ENCODE measurements at regions not wholly inside any gene's neighbourhood (a gene's known extent, or its start where the extent isn't known, plus 50 kb on each side); places are given as distances from the start of the nearest gene placed in this dataset.
"Not testable (repeated sequence)": the region's sequence is repeated elsewhere in the genome, so short reads cannot be mapped to it uniquely, and the experiment has no call there.

- no peaks in the 10 kb centered on the region for H3K36me3 ChIP-seq (replicated peaks; ENCODE audit: insufficient read depth, low read depth)
- H3K9me2 ChIP-seq (replicated peaks; ENCODE audit: insufficient read depth): no peaks in the 10 kb centered on the region
- H3K27ac ChIP-seq: no peak overlapping the region
- no peaks in the 10 kb centered on the region for H4K20me1 ChIP-seq (ENCODE audit: insufficient read depth, poor library complexity, severe bottlenecking)
- 11% methylated on average over 5 of the region's 5 CpGs for WGBS (ENCODE audit: low lambda C conversion rate, missing lambda C conversion rate)
- no peak overlapping the region for H3K4me2 ChIP-seq
- no peak overlapping the region for H3K4me3 ChIP-seq
- DNase-seq (ENCODE audit: low spot score): peak; percentile 75
- H3K4me1 ChIP-seq (ENCODE audit: insufficient read depth): no peaks in the 10 kb centered on the region
- no peaks in the 10 kb centered on the region for H3K27me3 ChIP-seq
- no peak overlapping the region for H2AFZ ChIP-seq
- no peaks in the 10 kb centered on the region for H3K79me2 ChIP-seq
- H3K9me3 ChIP-seq (ENCODE audit: low read depth): no peaks in the 10 kb centered on the region
- TF ChIP-seq EZH2 (IDR thresholded peaks at IDR 0.05; ENCODE audit: borderline replicate concordance): no peak
- TF ChIP-seq CTCF (IDR thresholded peaks at IDR 0.05; ENCODE audit: poor library complexity): peak; percentile 63
- no peak for TF ChIP-seq EZH2phosphoT487 (IDR thresholded peaks at IDR 0.05; ENCODE audit: low read depth, severe bottlenecking, unreplicated experiment)
Observed at GRCh38 chr5:174581479-174581878, 142.9 kb upstream of the MSX2 start.

- Histone ChIP-seq H3K9me3 (ENCODE audit: low read depth) (no peaks in the 10 kb centered on the region), H3K27ac (no peak overlapping the region), H3K9me2 (replicated peaks; ENCODE audit: insufficient read depth) (no peaks in the 10 kb centered on the region), H3K4me1 (ENCODE audit: insufficient read depth) (no peaks in the 10 kb centered on the region), H3K79me2 (no peaks in the 10 kb centered on the region), H3K36me3 (replicated peaks; ENCODE audit: insufficient read depth, low read depth) (no peaks in the 10 kb centered on the region), H3K27me3 (no peaks in the 10 kb centered on the region), H2AFZ (no peak overlapping the region), H4K20me1 (ENCODE audit: insufficient read depth, poor library complexity, severe bottlenecking) (no peaks in the 10 kb centered on the region), H3K4me2 (no peak overlapping the region), H3K4me3 (no peak overlapping the region)
- 71% methylated on average over 4 of the region's 4 CpGs for WGBS (ENCODE audit: low lambda C conversion rate, missing lambda C conversion rate)
- TF ChIP-seq EZH2phosphoT487 (IDR thresholded peaks at IDR 0.05; ENCODE audit: low read depth, severe bottlenecking, unreplicated experiment) (no peak), EZH2 (IDR thresholded peaks at IDR 0.05; ENCODE audit: borderline replicate concordance) (no peak), CTCF (IDR thresholded peaks at IDR 0.05; ENCODE audit: poor library complexity) (no peak)
- DNase-seq (ENCODE audit: low spot score): no peak
Observed at GRCh38 chr5:174581894-174582293, 142.5 kb upstream of the MSX2 start.

- WGBS (ENCODE audit: low lambda C conversion rate, missing lambda C conversion rate): 73% methylated on average over 4 of the region's 4 CpGs
- no peak overlapping the region for H3K4me2 ChIP-seq
- TF ChIP-seq EZH2 (IDR thresholded peaks at IDR 0.05; ENCODE audit: borderline replicate concordance) (no peak), CTCF (IDR thresholded peaks at IDR 0.05; ENCODE audit: poor library complexity) (no peak), EZH2phosphoT487 (IDR thresholded peaks at IDR 0.05; ENCODE audit: low read depth, severe bottlenecking, unreplicated experiment) (no peak)
Observed at GRCh38 chr5:174583071-174583470, 141.3 kb upstream of the MSX2 start.

GRCh38 chr5:174585472-174585871 lies 138.9 kb upstream of the MSX2 start:
- Histone ChIP-seq H4K20me1 (ENCODE audit: insufficient read depth, poor library complexity, severe bottlenecking) (no peaks in the 10 kb centered on the region), H3K4me2 (no peak overlapping the region), H3K9me2 (replicated peaks; ENCODE audit: insufficient read depth) (no peaks in the 10 kb centered on the region), H3K27ac (no peak overlapping the region), H3K79me2 (no peaks in the 10 kb centered on the region), H3K27me3 (no peaks in the 10 kb centered on the region), H3K4me1 (ENCODE audit: insufficient read depth) (no peaks in the 10 kb centered on the region), H3K4me3 (no peak overlapping the region), H2AFZ (no peak overlapping the region), H3K9me3 (ENCODE audit: low read depth) (no peaks in the 10 kb centered on the region), H3K36me3 (replicated peaks; ENCODE audit: insufficient read depth, low read depth) (no peaks in the 10 kb centered on the region)
- TF ChIP-seq EZH2 (IDR thresholded peaks at IDR 0.05; ENCODE audit: borderline replicate concordance) (no peak), EZH2phosphoT487 (IDR thresholded peaks at IDR 0.05; ENCODE audit: low read depth, severe bottlenecking, unreplicated experiment) (no peak), CTCF (IDR thresholded peaks at IDR 0.05; ENCODE audit: poor library complexity) (no peak)
- WGBS (ENCODE audit: low lambda C conversion rate, missing lambda C conversion rate): 88% methylated on average over 2 of the region's 2 CpGs
- no peak for DNase-seq (ENCODE audit: low spot score)

More at GRCh38 chr5:174583071-174583470, 141.3 kb upstream of the MSX2 start:
- H3K4me1 ChIP-seq (ENCODE audit: insufficient read depth): no peaks in the 10 kb centered on the region
- H2AFZ ChIP-seq: no peak overlapping the region
- H3K9me2 ChIP-seq (replicated peaks; ENCODE audit: insufficient read depth): no peaks in the 10 kb centered on the region
- H3K79me2 ChIP-seq: no peaks in the 10 kb centered on the region
- no peak for DNase-seq (ENCODE audit: low spot score)
- no peaks in the 10 kb centered on the region for H3K9me3 ChIP-seq (ENCODE audit: low read depth)
- H4K20me1 ChIP-seq (ENCODE audit: insufficient read depth, poor library complexity, severe bottlenecking): no peaks in the 10 kb centered on the region
- no peak overlapping the region for H3K27ac ChIP-seq
- no peaks in the 10 kb centered on the region for H3K36me3 ChIP-seq (replicated peaks; ENCODE audit: insufficient read depth, low read depth)
- no peaks in the 10 kb centered on the region for H3K27me3 ChIP-seq
- no peak overlapping the region for H3K4me3 ChIP-seq

GRCh38 chr5:174586163-174586562 lies 138.2 kb upstream of the MSX2 start:
- not testable (repeated sequence) for H2AFZ ChIP-seq; H3K9me2 ChIP-seq (replicated peaks; ENCODE audit: insufficient read depth); H3K9me3 ChIP-seq (ENCODE audit: low read depth); H3K27me3 ChIP-seq; H3K79me2 ChIP-seq; H3K4me3 ChIP-seq; DNase-seq (ENCODE audit: low spot score); H4K20me1 ChIP-seq (ENCODE audit: insufficient read depth, poor library complexity, severe bottlenecking); H3K36me3 ChIP-seq (replicated peaks; ENCODE audit: insufficient read depth, low read depth); H3K4me2 ChIP-seq; H3K4me1 ChIP-seq (ENCODE audit: insufficient read depth); H3K27ac ChIP-seq
- 94% methylated on average over 4 of the region's 4 CpGs for WGBS (ENCODE audit: low lambda C conversion rate, missing lambda C conversion rate)
